ENCODE measurements at regions not wholly inside any gene's neighbourhood (a gene's known extent, or its start where the extent isn't known, plus 50 kb on each side); places are given as distances from the start of the nearest gene placed in this dataset.

- H3K4me1 Mint-ChIP-seq = 0 out of 4 replicates have a peak, but pooled peaks cover 0 to 3% of the 10 kb centered on the region in 2 experiments
- no peaks in the 10 kb centered on the region for H3K4me1 ChIP-seq (ENCODE audit: insufficient read depth, low read length)
- H2BK120ac ChIP-seq (ENCODE audit: low read depth, low read length, poor library complexity, severe bottlenecking) = no peak overlapping the region
- DNase-seq = no peak
- H3K9ac ChIP-seq (ENCODE audit: extremely low read depth, insufficient read length, low read length) = no peak overlapping the region
- no peak overlapping the region for H4K91ac ChIP-seq (ENCODE audit: insufficient read length, low read depth, low read length)
- H3K79me1 ChIP-seq (ENCODE audit: insufficient read depth, low read depth, low read length, poor library complexity, severe bottlenecking) = no peaks in the 10 kb centered on the region
- no peaks in the 10 kb centered on the region for H3K9me3 ChIP-seq (ENCODE audit: control insufficient read depth, low read depth, low read length)
- no CpG with 5 or more reads among the region's 4 CpGs for WGBS (ENCODE audit: extremely low coverage, insufficient read length, low lambda C conversion rate)
- H4K8ac ChIP-seq (replicated peaks; ENCODE audit: insufficient read length, low read depth, low read length) = no peak overlapping the region
- no peak overlapping the region for H3K4me3 Mint-ChIP-seq
- no peaks in the 10 kb centered on the region for H4K20me1 ChIP-seq (ENCODE audit: control insufficient read depth, insufficient read depth, insufficient read length)
- H4K5ac ChIP-seq (ENCODE audit: insufficient read length, low read depth, low read length) = no peak overlapping the region
- H2BK5ac ChIP-seq (ENCODE audit: insufficient read length, low read length) = no peak overlapping the region
- H3K56ac ChIP-seq (ENCODE audit: insufficient read length, low read depth, low read length) = no peak overlapping the region
- H3K79me2 ChIP-seq (ENCODE audit: insufficient read depth, low read length) = no peaks in the 10 kb centered on the region
- H3K23ac ChIP-seq (ENCODE audit: insufficient read length, low read depth, low read length) = no peak overlapping the region
- no peaks in the 10 kb centered on the region for H3K27me3 ChIP-seq (ENCODE audit: insufficient read depth, low read length)
- H3K36me3 Mint-ChIP-seq (ENCODE audit: insufficient read depth in 1 of 3, low read depth in 3 of 3) = peaks cover 1 to 18% (median 6%) of the 10 kb centered on the region in 3 experiments; a peak in 5 of 7 replicates
- no peak overlapping the region for H3T11ph ChIP-seq (ENCODE audit: low read length)
- H3K27ac Mint-ChIP-seq = no peak overlapping the region
- H3K4ac ChIP-seq (ENCODE audit: low read depth, low read length) = no peak overlapping the region
- no peaks in the 10 kb centered on the region for H3K27me3 Mint-ChIP-seq (ENCODE audit: low read depth)
- H3K27ac ChIP-seq (ENCODE audit: insufficient read length, low read depth, low read length) = no peak overlapping the region
- H3K4me2 ChIP-seq (ENCODE audit: insufficient read depth, insufficient read length, low read length) = no peak overlapping the region
- no peaks in the 10 kb centered on the region for H3K23me2 ChIP-seq (ENCODE audit: insufficient read length, low read depth, low read length, poor library complexity, severe bottlenecking)
- no peak overlapping the region for H2BK20ac ChIP-seq (ENCODE audit: low read depth, low read length, poor library complexity, severe bottlenecking)
- no peak overlapping the region for H3K14ac ChIP-seq (ENCODE audit: insufficient read depth, low read length)
- no peak overlapping the region for H2AK5ac ChIP-seq (ENCODE audit: insufficient read length, low read length)
- no peak overlapping the region for H2BK15ac ChIP-seq (ENCODE audit: low read depth, low read length)
- no peak overlapping the region for H2AFZ ChIP-seq (ENCODE audit: low read length)
- no peak overlapping the region for H3K18ac ChIP-seq (ENCODE audit: insufficient read length, low read depth, low read length)
- H3K9me3 Mint-ChIP-seq = peaks cover 25 to 28% of the 10 kb centered on the region in 2 experiments; a peak in 4 of 5 replicates
- TF ChIP-seq CTCF (conservative IDR thresholded peaks at IDR 0.05) = no peak
- no peak overlapping the region for H2BK12ac ChIP-seq (ENCODE audit: insufficient read length, low read depth, low read length)
Measured at GRCh38 chr11:98771791-98772190, 249.0 kb upstream of the CNTN5 start.
